ENCODE measurements at regions not wholly inside any gene's neighbourhood (a gene's known extent, or its start where the extent isn't known, plus 50 kb on each side); places are given as distances from the start of the nearest gene placed in this dataset.
"Not testable (repeated sequence)": the region's sequence is repeated elsewhere in the genome, so short reads cannot be mapped to it uniquely, and the experiment has no call there.

- H3K14ac ChIP-seq (replicated peaks; ENCODE audit: low read depth, low read length); H2BK15ac ChIP-seq (ENCODE audit: low read depth, low read length); dilution Hi-C loops (cut with HindIII; ENCODE audit: low sequenced_read_pairs, unreplicated experiment); H3K27me3 ChIP-seq (ENCODE audit: control insufficient read depth, insufficient read depth, low read length); H3K23ac ChIP-seq (ENCODE audit: low read depth, low read length); BruUV-seq (replicated peaks); in situ Hi-C loops (cut with MboI; ENCODE audit: low sequenced_read_pairs); DNase-seq; H3K4ac ChIP-seq (ENCODE audit: low read depth, low read length); H2AK5ac ChIP-seq (ENCODE audit: low read depth, low read length); ATAC-seq (ENCODE audit: low read depth); H4K5ac ChIP-seq (ENCODE audit: low read depth, low read length); H3K4me2 ChIP-seq (ENCODE audit: low read depth, low read length); H2AFZ ChIP-seq (replicated peaks; ENCODE audit: low read length, poor library complexity); H4K91ac ChIP-seq (ENCODE audit: insufficient read depth, low read depth, low read length); CTCF ChIA-PET; H3K9me3 ChIP-seq (ENCODE audit: control insufficient read depth, insufficient read depth, low read length); H3K18ac ChIP-seq (ENCODE audit: low read depth, low read length); H2BK120ac ChIP-seq (ENCODE audit: low read depth, low read length); H3K27ac ChIP-seq (ENCODE audit: insufficient read depth, low read length); H2BK20ac ChIP-seq (ENCODE audit: low read depth, low read length); H4K20me1 ChIP-seq (ENCODE audit: insufficient read depth, low read length); H3K4me1 ChIP-seq (ENCODE audit: control insufficient read depth, insufficient read depth, low read length); POLR2A ChIA-PET (ENCODE audit: unreplicated experiment); H3K56ac ChIP-seq (ENCODE audit: extremely low read depth, insufficient read depth, low read length); H3K9ac ChIP-seq (ENCODE audit: low read depth, low read length); H3K4me3 ChIP-seq (ENCODE audit: insufficient read depth, low read depth, low read length); H3K79me1 ChIP-seq (ENCODE audit: low read depth in 1 of 2, low read length in 2 of 2); H3K9me1 ChIP-seq (ENCODE audit: insufficient read depth, low read length); H2AK9ac ChIP-seq (replicated peaks; ENCODE audit: low read depth, low read length, poor library complexity); H2BK5ac ChIP-seq (ENCODE audit: low read depth, low read length, poor library complexity, severe bottlenecking); H3K36me3 ChIP-seq (ENCODE audit: control insufficient read depth, insufficient read depth, low read length); intact Hi-C loops (cut with micrococcal nuclease); H4K8ac ChIP-seq (ENCODE audit: low read depth in 2 of 2, low read length in 2 of 2): not testable (repeated sequence)
- WGBS, 2 experiments (ENCODE audit: extremely low coverage in 2 of 2, insufficient read length in 1 of 2) = no CpG with 5 or more reads among the region's 4 CpGs
These were observed 1406.1 kb downstream of the RPIA start for GRCh38 chr2:90097617-90098016.

- H4K91ac ChIP-seq (ENCODE audit: insufficient read depth, low read depth, low read length); H2AK5ac ChIP-seq (ENCODE audit: low read depth, low read length); H4K5ac ChIP-seq (ENCODE audit: low read depth, low read length); H2AK9ac ChIP-seq (replicated peaks; ENCODE audit: low read depth, low read length, poor library complexity); H3K4me1 ChIP-seq (ENCODE audit: control insufficient read depth, insufficient read depth, low read length); ATAC-seq (ENCODE audit: low read depth); POLR2A ChIA-PET (ENCODE audit: unreplicated experiment); H2BK120ac ChIP-seq (ENCODE audit: low read depth, low read length); H3K56ac ChIP-seq (ENCODE audit: extremely low read depth, insufficient read depth, low read length); H3K27me3 ChIP-seq (ENCODE audit: control insufficient read depth, insufficient read depth, low read length); dilution Hi-C loops (cut with HindIII; ENCODE audit: low sequenced_read_pairs, unreplicated experiment); H3K27ac ChIP-seq (ENCODE audit: insufficient read depth, low read length); intact Hi-C loops (cut with micrococcal nuclease); H3K4me2 ChIP-seq (ENCODE audit: low read depth, low read length); DNase-seq; H2BK20ac ChIP-seq (ENCODE audit: low read depth, low read length); H3K79me1 ChIP-seq (ENCODE audit: low read depth in 1 of 2, low read length in 2 of 2); H3K14ac ChIP-seq (replicated peaks; ENCODE audit: low read depth, low read length); H3K9ac ChIP-seq (ENCODE audit: low read depth, low read length); H4K20me1 ChIP-seq (ENCODE audit: insufficient read depth, low read length); H2BK5ac ChIP-seq (ENCODE audit: low read depth, low read length, poor library complexity, severe bottlenecking); H3K9me1 ChIP-seq (ENCODE audit: insufficient read depth, low read length); H3K18ac ChIP-seq (ENCODE audit: low read depth, low read length); CTCF ChIA-PET; H4K8ac ChIP-seq (ENCODE audit: low read depth in 2 of 2, low read length in 2 of 2); H2BK15ac ChIP-seq (ENCODE audit: low read depth, low read length); H2AFZ ChIP-seq (replicated peaks; ENCODE audit: low read length, poor library complexity); H3K9me3 ChIP-seq (ENCODE audit: control insufficient read depth, insufficient read depth, low read length); H3K23ac ChIP-seq (ENCODE audit: low read depth, low read length); H3K36me3 ChIP-seq (ENCODE audit: control insufficient read depth, insufficient read depth, low read length); BruUV-seq (replicated peaks); H3K4ac ChIP-seq (ENCODE audit: low read depth, low read length); H3K4me3 ChIP-seq (ENCODE audit: insufficient read depth, low read depth, low read length); in situ Hi-C loops (cut with MboI; ENCODE audit: low sequenced_read_pairs): not testable (repeated sequence)
- no CpG with 5 or more reads among the region's 4 CpGs for WGBS, 2 experiments (ENCODE audit: extremely low coverage in 2 of 2, insufficient read length in 1 of 2)
These were observed 1413.7 kb downstream of the RPIA start for GRCh38 chr2:90105142-90105541.
